ENCODE measurements at regions not wholly inside any gene's neighbourhood (a gene's known extent, or its start where the extent isn't known, plus 50 kb on each side); places are given as distances from the start of the nearest gene placed in this dataset.

DNA sequence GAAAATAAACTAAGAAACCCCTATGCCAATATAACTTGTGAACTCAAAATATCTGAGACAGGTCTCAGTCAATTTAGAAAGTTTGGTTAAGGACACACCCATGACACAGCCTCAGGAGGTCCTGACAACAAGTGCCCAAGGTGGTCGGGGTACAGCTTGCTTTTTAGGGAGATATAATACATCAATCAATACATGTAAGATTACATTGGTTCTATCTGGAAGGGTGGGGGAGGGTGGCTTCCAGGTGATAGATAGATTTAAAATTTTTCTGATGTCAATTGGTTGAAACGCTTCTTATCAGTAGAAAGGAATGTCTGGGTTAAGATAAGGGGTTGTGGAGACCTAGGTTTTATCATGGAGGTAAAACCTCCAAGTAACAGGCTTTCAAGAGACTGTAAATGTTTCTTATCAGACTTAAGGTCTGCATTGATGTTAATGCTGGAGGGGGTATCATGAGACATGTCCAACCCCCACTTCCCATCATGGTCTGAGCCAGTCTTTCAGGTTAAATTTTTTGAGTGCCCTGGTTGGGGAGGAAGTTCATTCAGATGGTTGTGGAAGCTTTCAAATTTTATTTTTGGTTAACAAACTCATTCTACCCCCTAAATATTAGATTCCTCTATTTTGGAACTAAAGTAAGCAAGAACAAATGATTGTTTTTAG, 82.0 kb upstream of the RASSF8 start:
- TF ChIP-seq CTCF (IDR thresholded peaks at IDR 0.05) (no peak), EZH2 (IDR thresholded peaks at IDR 0.05) (no peak)

Data from neural progenitor cell (in vitro differentiated cells).